NK-92 (cell line): ENCODE measurements at regions not wholly inside any gene's neighbourhood (a gene's known extent, or its start where the extent isn't known, plus 50 kb on each side); places are given as distances from the start of the nearest gene placed in this dataset.
"Not testable (repeated sequence)": the region's sequence is repeated elsewhere in the genome, so short reads cannot be mapped to it uniquely, and the experiment has no call there.

Experiments
- DNase-seq: peaks from one replicate; lab custom pipeline; 2025; ENCODE audit not compliant: unreplicated experiment; lab: John Stamatoyannopoulos, UW

DNA sequence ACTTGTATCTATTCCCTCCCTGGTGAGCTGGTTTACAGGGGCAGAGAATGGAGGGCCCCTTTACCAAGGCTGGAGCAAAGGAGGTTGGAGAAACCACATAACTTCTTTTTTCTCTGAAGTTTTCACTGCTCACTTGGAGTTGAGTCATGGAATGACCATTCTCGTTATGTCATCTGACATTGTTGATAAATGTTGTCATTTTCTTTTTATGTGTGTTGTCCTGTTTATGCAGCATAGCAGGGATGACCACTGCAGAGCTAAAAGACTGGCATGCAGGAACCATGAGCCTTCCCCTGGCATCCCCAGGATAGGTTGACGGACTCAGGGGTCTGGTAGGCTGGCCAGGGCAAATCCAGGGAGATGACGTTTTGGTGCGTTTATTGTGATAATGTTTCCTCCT is 256.8 kb upstream of the DDHD1 start:
- DNase-seq: no peak

DNA sequence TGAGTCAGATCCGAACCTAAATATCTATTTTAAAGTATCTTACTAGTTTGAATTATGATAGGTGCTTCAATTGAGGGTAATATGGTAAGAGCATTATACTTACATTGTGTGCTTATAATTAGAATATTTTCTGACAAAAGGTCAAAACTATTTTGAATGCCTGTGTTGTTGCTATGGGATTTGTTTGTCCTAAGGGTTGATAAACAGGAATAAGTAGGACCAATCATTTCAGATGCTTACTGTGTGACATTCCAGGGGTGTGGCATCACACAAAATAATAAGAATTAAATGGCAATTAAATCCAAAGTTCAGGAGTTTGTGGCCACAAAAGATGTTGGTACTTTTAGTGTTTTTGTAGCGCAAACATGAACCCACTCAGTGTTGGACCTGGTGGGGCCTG is 256.2 kb upstream of the DDHD1 start:
- no peak for DNase-seq

DNA sequence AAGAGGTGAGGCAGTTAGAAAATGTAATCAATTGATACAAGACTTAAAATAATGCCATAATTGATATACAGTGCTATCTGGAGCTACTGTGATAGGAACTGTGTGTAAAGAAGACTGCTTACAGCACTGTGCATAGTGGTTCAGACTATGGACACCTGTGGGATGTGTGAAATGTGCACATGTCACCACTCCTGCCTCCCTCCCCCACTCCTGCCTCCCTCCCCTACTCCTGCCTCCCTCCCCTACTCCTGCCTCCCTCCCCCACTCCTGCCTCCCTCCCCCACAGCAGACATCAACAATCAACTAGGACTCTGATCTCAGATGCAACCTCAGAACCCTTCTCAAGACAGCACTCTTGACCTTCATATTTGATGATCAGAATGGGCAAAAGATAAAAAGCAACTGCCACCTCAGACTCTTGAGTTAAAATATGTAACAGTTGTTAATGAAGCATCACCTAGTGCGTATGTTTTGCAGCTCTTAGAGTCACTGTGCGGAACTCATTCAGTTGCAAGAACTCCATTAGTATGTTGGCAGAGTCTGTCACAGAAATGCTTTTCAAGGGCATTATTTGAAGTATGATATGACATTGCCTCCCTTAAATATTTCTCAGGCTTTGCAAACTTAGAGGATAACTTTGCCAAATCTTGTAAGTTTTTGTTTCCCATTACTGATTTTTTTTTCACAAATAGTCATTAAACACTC is 255.2 kb upstream of the DDHD1 start:
- DNase-seq: no peak

DNA sequence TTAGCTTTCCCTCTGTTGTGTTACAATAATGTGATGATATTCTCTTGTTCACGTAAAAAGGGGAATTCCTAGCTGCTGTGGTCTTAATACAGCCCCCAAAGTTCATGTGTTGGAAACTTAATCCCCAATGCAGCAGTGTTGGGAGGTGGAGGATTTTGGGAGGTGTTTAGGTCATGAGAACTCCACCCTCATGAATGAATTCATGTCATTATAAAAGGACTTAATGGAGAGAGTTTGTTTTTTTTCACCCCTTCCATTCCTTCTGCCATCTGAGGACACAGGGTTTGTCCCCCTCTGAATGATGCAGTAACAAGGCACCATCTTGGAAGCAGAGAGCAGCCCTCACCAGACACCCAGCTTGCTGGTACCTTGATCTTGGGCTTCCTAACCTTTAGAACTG is 253.4 kb upstream of the DDHD1 start:
- no peak for DNase-seq

DNA sequence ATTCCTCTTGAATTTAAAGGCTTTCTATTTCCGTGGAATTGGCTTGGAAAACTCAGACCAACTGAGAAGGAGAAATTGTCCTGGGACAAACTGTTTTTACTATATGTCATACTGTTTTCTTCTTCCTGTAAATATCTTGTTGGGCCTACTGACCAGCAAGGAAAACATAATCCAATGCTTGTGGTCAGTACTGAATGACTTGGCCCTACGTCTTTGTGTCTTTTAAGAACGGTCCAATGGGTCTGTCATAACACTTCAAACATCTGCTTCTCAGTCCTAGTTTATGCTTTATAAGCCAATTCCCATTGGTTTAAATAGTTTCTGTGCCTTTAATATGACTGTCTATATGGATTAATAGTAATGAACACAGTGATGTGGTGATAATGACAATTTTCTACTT is 248.5 kb upstream of the DDHD1 start:
- DNase-seq: no peak

DNA sequence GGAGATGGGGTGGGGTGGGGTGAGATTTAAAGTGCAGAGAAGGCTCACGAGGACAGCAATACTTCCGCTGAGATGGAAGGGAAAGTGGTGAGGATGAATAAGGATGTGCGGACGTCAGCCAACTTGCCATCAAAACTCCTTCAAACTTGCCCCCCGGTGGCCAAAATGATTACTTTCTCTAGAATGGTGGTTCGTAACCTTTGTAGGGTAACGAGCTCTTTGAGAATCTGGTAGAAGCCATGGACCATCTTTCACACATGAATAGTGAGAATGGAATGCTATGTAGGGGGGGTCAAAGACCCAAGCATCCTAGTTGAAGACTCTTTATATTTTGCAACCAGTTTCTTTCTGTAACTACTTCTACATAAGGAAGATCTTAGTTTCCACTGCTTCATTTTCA is 245.9 kb upstream of the DDHD1 start:
- no peak for DNase-seq

DNA sequence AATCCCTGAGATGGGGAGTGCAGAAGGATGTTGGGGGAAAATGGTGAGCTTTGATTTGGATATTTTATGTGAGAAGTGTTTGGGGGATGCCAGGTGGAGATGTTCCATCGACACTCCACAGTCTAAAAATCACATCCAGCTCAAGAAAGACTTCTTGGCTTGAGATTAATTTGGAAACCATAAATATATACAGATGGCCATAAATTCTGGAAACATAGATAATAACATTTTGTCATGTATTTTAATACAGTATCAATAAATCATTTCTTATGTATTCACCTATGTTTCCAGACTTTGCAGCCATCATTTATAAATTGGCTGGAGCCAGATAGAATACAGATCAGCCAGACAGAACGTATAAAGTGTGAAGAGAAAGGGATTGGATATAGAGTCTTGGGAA is 245.5 kb upstream of the DDHD1 start:
- no peak for DNase-seq

DNA sequence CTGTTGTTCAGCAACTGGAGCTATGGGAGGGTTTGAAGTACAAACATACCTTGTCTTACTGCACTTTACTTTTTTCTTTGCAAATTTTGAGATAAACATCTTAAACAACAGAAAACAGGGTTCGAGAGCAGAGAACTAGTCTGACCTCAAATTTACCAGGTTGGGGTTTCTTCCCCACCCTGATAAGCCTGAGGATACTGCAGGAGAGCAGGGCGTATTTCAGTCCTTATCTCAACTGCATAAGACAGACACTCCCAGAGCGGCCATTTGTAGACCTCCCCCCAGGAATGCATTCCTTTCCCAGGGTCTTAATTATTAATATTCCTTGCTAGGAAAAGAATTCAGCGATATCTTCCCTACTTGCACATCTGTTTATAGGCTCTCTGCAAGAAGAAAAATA is 242.1 kb upstream of the DDHD1 start:
- DNase-seq: not testable (repeated sequence)

DNA sequence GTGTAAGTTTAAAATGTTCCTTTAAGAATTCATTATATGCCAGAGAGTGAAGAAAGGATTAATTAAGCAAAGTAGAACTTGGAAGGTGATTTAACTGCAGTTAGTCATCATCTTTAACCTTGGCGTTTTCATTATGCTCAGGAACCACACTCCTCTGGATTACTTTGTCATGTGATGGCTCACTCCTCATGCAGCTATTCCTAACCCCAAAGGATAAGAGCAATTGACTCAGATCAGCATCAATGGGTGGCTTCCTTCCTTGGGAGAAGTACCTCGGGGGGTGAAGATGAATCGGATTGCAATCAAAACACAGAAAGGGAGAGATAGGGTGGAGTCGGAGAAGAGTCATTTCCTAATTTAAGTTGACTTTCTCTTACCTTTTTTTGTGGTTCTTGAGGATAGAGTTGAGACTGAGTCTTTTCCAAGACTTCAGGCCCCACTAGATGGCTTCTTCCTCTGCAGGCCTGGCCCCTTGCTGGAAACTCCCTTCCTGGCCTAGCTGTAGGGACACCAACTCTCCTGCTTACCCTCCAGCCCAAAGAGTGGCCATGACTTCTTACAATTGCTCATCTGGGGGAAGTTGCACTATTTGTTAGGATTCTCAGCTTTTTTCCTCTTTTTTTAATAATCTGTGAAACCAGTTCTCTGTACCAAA is 238.6 kb upstream of the DDHD1 start:
- no peak for DNase-seq

DNA sequence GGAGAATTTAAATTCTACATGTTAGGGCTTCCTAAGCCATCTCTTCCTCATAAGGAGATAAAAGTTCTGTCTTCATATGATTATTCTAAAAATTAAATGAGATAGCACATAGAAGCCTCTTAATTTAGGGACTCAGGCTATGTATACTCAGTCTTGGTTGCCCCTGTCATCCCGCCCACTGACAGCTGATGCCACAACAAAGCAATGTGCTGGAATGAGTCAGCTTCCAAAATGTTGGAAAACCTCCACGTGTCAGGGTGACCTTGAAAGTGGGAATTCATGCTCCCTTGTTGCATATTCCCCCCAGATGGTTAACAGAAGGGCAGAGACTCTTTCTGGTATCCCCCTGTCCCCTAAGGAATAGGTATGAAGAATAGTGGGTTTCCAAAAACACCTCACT is 238.0 kb upstream of the DDHD1 start:
- DNase-seq: no peak

DNA sequence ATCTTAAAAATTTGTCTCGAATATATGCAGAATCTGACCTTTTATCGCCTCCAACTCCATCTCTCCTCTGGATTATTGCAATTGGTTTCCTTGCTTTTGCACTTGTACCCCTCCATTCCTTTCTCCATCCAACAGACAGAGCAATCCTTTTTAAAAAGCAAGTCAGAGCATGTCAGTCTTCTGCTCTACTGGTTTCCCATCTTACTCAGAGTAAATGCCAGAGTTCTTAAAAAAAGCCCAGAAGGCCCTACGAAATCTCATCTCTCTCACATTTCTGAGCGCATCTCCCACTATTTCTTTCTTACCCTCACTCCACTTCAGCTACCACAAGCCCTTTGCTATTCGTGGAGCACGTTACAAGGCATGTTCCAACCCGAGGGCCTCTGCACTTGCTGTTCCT is 236.9 kb upstream of the DDHD1 start:
- no peak for DNase-seq

DNA sequence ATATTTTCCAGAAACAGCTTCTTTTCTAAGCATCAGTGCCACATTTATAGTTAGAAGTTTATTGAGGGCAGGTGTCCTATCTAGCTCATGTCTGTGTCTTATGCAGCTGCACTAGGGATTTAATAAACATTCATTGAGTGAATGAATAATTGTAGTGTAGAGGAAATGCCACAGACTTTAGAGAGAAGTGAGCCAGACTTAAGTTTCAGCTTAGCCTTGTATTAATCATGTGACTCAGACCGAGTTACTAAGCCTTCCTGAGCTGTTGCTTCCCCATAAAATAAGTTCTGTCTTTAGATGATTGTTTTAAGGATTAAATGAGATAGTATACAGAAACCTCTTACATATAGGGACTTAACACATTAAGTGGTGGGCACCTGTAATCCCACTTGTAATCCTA is 236.1 kb upstream of the DDHD1 start:
- DNase-seq: no peak

DNA sequence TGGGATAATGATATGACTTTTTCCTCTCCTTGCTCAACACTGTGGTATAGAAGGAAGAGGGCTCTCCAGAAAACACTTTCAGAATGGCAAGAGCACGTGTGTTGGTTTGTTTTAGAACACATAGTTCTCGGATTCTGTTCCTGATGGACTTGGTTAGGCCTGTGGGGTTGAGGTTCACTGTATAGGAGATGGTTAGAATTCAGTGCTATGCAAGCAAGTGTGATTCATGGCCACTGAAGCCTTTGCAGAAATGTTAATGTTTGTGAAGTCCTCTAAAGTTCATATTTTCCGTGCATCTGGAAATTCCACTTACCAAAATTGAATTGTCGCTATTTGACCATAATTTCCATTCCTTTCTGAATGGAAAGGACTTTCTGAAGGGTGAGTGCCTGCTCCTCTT is 233.2 kb upstream of the DDHD1 start:
- DNase-seq: no peak

DNA sequence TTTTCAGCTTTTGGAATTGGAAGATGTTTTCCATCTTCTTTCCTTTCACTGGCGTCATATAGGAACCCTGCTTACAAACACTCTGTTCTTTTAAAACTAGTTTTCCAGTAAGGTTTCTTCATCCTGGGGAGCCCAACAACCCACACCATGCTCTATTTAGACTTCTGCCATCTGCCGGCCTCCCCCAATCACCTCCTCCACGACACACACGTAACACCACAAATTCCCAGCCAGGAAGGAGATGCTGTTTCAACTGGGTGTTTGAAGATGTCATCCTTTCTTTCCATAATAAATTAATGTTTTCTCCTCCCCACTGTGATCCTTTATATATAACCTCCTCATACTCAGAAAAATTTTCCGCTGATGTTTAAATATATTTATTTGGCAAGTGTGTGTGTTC is 231.4 kb upstream of the DDHD1 start:
- no peak for DNase-seq

DNA sequence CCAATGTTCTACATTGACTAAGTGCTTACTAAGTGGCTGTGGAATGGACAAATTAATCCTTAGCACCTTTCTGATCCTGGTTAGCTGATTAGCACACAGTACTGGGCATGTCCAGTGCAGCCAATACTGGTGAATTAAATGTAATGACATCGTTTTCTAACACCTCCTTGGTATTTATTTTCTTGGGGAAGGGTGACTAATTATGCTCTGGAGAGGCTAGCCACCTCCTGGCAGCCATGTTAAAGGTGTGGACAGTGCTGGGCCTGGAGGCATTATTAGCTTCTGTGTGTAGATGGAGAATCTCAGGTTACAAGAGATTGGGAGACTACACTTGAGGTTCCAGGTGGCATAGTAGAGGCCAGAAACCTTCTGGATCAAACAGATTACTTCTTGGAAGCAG is 230.9 kb upstream of the DDHD1 start:
- DNase-seq: no peak

DNA sequence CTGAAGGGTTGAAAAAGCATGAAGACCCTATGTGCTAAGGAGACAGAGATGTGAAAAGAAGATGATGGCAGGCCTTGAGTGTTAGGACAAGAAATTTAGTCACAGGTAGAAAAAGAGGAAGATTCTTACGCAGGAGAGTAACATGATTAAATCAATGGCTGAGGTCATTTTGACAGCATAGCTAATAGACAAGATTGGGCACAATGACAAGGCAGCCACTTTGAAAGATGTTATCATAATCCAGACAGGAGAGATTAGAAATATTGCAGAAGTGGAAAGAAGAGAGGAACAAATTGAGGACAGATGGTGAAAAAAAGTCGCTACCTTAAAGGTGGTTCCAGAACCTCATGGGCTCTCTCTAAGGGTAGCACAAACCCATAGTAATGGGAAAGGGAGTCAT is 228.8 kb upstream of the DDHD1 start:
- DNase-seq: no peak

DNA sequence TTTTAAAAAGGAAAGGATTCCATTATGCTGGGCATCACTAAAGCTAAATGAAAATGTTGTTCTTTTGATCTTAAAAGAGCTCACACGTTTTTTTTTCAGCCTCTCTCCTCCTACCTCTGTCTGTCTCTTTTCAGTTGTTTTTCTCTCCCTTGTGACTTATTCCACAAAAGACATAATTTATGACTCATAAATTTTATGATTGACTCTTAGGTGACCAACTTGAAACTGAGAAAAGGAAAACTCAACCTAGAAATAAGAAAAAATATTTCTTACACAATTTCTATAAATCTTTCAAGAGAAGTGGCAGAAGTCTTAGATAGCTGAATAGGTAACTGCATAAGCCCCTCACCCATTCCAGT is 227.7 kb upstream of the DDHD1 start:
- DNase-seq: no peak

DNA sequence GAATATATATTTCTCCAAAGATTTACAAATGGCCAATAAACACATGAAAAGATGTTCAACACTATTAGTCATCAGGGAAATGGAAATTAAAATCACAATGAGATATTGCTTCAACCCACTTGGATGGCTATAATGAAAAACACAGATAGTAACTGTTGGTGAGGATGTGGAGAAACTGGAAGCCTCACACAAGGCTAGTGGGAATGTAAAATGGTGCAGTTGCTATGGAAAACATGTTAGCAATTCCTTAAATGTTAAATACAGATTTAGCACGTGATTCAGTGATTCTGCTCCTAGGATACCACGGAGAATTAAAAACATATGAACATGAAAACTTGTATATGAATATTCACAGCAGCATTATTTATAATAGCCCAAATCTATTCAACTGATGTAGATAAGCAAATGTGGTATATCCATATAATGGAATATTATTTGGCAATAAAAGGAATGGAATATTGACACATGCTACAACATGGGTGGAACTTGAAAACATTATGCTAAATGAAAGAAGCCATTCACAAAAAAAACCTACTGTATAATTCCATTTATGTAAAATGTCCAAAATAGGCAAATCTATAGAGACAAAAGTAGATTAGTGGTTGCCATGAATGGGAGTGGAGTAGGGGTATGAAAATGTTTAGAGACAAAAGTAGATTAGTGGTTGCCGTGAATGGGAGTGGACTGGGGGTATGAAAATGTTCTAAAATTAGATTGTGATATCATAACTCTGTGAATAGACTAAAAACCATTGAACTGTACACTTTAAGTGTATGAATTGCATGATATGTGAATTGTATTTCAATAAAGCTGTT is 227.1 kb upstream of the DDHD1 start:
- no peak for DNase-seq

DNA sequence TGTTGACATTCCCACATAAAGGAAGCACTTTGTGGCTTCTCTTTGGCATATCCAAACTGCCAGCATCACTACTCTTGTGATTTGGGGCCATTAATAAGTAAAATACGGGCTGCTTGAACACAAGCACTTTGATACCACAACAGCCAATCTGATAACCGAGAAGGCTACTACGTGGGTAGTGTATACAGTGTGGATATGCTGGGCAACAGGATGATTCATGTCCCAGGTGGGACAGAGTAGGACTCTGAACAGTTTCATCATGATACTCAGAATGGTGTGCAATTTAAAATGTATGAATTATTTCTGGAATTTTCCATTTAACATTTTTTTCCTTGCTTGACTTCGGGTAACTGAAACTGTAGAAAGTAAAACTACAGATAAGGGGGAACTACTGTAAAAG is 225.0 kb upstream of the DDHD1 start:
- no peak for DNase-seq

DNA sequence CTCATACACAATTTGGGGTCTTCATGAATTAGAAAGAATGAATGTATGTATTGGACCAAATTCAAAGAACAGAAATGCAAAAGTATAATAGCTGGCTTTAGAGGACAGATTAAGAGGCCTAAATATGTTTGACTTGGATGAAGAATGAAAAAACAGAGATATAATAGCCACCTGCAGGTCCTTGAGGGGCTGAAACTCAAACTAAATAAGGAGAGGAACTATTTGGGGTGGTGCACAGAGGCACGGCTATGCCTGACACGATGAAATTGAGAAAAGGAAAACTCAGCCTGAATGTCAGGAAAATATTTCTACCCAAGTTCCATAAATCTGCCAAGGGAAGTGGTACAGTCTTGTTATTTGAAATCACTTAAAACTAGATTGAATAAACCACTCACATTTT is 222.9 kb upstream of the DDHD1 start:
- no peak for DNase-seq

DNA sequence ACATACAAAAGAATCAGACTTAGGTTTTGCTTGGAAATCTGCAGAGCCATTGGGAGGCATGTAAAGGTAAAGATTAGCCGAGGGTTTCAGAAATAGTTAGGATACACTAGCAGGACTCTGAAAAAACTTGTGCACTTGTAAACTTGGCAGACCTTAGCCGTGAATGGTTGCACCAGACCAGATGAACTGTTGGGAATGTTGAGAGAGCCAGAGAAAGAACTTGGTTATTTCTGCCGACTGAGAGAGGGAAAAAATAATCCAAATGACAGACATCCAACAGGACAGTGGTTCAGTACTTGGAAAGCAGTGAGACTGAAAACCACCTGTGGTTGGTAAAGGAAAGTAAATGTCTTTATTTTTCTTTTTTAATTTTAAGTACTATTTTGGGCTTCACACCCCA is 222.5 kb upstream of the DDHD1 start:
- no peak for DNase-seq

DNA sequence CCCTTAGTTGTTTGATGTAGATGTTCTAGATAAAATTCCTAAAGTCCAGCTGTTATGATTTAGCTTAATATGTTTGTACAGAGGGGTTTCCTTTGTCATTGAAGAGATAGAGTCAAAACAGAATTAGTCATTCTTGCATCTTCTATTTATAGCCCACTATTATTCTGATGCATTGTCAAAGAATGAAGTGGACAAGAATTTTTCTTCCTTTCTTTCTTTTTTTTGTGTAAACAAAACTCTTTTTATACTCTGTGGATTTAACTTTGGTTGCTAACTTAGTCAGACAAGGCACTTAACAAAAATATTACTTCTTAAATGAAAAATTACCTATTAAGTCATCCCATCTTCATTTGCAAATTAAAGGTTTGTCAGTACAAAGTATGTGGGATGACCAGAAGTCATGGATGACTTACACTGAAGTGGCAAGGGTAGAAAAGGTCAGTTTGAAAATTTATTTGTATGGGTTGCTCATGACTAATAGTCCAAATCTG is 215.6 kb upstream of the DDHD1 start:
- no peak for DNase-seq
